Aorta (tissue), 5 donors: ENCODE measurements at regions not wholly inside any gene's neighbourhood (a gene's known extent, or its start where the extent isn't known, plus 50 kb on each side); places are given as distances from the start of the nearest gene placed in this dataset.

Source experiments
- ATAC-seq: fragments of 200-7000 bp; cut with Tn5 transposase; one replicate; pipeline ENCODE4 v1.9.1; 2022; ENCODE audit warnings: moderate library complexity; ENCODE audit not compliant: low FRiP score
- DNase-seq, 2 donors: peaks; one replicate each; pipeline ENCODE4 v3.0.0-alpha.2; 2020
- H3K27ac ChIP-seq, 2 donors: one replicate each; pipeline ENCODE4 v1.5.1; 2013; ENCODE audit warnings: low read length in 2 of 2, mild to moderate bottlenecking in 2 of 2, moderate library complexity in 2 of 2, control low read depth in 1 of 2, inconsistent platforms in 1 of 2, low read depth in 1 of 2
- H3K27me3 ChIP-seq, 2 donors: one replicate each; pipeline ENCODE4 v1.6.1; 2013; ENCODE audit warnings: control low read depth in 1 of 2, low read length in 1 of 2, mild to moderate bottlenecking in 1 of 2, moderate library complexity in 1 of 2; ENCODE audit not compliant: insufficient read depth in 2 of 2, control insufficient read depth in 1 of 2
- H3K36me3 ChIP-seq, 2 donors: one replicate each; pipeline ENCODE4 v1.6.1; 2013; ENCODE audit warnings: control low read depth in 1 of 2, low read length in 1 of 2, mild to moderate bottlenecking in 1 of 2; ENCODE audit not compliant: insufficient read depth in 2 of 2, control insufficient read depth in 1 of 2
- H3K4me1 ChIP-seq, 2 donors: one replicate each; pipeline ENCODE4 v1.6.1; 2013; ENCODE audit warnings: low read length in 2 of 2, control low read depth in 1 of 2, mild to moderate bottlenecking in 1 of 2, moderate library complexity in 1 of 2; ENCODE audit not compliant: insufficient read depth in 2 of 2, control insufficient read depth in 1 of 2
- H3K4me3 ChIP-seq, 2 donors: one replicate each; pipeline ENCODE4 v1.5.1; 2013; ENCODE audit warnings: low read length in 2 of 2, control low read depth in 1 of 2, mild to moderate bottlenecking in 1 of 2
- H3K9me3 ChIP-seq: one replicate; pipeline ENCODE4 v1.6.1; 2013; ENCODE audit warnings: mild to moderate bottlenecking, low read length; ENCODE audit not compliant: control insufficient read depth
- WGBS, 2 donors: extraction: QIAGEN DNeasy Blood & Tissue Kit; methylation state at CpG; one replicate each; pipeline ENCODE4 v1.1.7; 2013; 5-methylcytosine and 5-hydroxymethylcytosine counted together
- intact Hi-C, 2 donors: fragments of 100-400 bp; cut with DNase I; formaldehyde crosslinking; loops; one replicate each; pipeline versions ENCODE4 v1.14.2 to v1.15.0; 2022
- donor health status: healthy with polysubstance abuse.
- donor health status: Bipolar disorder and iron deficiency.
- donor health status: DM: no; HTN: no; CAD: no.
- donor health status: DM: no; HTN: no; CAD: no.
- donor health status: DM: yes; HTN: yes; CAD: no.

DNA sequence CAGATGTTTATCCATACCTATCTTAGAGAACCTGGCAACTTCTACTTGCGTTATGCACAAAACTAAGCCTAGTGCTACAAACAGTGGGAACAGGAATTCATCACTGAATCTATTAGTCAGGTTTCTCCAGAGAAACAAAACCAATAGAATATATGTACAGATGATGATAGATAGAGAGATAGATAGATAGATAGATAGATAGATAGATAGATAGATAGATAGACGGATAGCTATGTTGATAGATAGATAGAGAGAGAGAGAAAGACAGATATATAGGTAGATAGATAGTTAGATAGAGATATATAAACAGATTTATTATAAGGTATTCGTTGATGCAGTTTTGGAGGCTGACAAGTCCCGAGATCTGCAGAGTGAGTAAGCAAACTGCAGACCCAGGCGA, 495.6 kb downstream of the TMEM114 start:
- intact Hi-C loops, result no loop called here
- Histone ChIP-seq H3K27ac (no peak overlapping the region), H3K4me3 (no peak overlapping the region), H3K27me3 (no peaks in the 10 kb centered on the region), H3K36me3 (no peaks in the 10 kb centered on the region), H3K4me1 (no peaks in the 10 kb centered on the region), H3K9me3 (peaks cover 3% of the 10 kb centered on the region)
- DNase-seq, result no peak
- ATAC-seq, result no peak
- WGBS, 2 donors, result 74 to 77% methylated on average over 5 of the region's 5 CpGs

DNA sequence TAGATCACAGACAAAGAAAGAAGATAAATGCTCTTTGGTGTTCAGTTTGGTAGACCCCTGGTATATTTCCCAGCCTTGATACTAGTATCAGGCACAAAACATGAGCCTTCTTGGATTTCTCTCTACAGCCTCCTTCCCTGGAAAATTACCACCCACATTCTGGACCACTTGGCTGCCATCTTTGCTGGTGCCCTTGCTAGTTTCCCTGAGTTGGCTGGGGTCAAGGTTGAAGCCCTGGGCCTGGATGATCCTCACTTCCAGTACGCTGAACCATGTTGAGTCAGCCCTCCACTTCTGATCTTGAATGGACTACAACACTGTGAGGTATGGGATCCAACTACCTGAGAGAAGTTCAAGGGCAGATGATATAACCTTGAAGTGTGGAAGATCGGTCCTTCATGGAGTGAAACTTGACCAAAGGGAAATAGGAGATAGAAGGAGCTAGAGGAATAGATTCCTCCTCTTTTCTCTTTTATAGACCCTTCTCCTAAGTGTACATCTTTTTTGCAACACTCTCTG, 501.4 kb downstream of the TMEM114 start:
- no peaks in the 10 kb centered on the region for H3K9me3 ChIP-seq
- H3K27ac ChIP-seq, result no peak overlapping the region
- DNase-seq (no peak), ATAC-seq (no peak)
- 84% methylated on average over 2 of the region's 2 CpGs for WGBS, 2 donors
- no peaks in the 10 kb centered on the region for H3K36me3 ChIP-seq
- H3K27me3 ChIP-seq, result no peaks in the 10 kb centered on the region
- intact Hi-C loops, result no loop called here
- H3K4me1 ChIP-seq, result no peaks in the 10 kb centered on the region
- H3K4me3 ChIP-seq, result no peak overlapping the region

DNA sequence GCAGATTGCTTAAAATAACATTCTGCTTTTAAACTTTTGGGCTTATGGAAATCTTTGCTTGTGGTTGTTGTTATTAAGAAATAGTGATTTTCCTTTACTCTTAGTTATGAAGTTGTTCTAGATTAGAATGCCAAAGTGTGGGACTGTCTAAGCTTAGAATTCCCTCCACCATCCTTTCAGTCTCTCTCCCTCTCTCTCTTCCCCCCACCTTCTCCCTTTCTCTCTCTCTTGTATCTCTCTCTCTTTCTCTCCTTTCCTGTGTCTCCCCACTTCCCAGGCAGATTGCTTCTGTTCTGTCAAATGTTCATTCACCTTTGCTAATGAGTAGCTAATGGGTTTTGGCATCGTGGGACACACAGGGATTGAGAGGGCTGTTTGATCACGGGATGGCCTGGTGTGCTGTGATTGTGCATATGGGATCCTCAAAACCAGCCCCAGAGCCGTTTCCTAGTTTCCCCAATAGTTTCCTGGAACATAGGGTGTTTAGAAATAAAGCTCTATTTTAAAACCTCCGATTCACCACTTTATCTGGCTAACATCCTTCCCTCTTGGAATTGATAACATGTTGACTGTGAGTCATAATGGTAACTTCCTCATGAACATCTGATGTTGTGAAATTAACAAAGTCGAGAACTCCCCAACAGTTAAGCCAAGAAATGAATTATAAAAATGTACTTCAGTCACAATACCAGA, 502.6 kb downstream of the TMEM114 start:
- Histone ChIP-seq H3K27ac (no peak overlapping the region), H3K27me3 (no peaks in the 10 kb centered on the region), H3K4me3 (no peak overlapping the region), H3K36me3 (no peaks in the 10 kb centered on the region), H3K9me3 (no peaks in the 10 kb centered on the region), H3K4me1 (no peaks in the 10 kb centered on the region)
- intact Hi-C loops, result no loop called here
- DNase-seq, result no peak
- ATAC-seq, result no peak
- WGBS, 2 donors, result 61 to 66% methylated on average over 5 of the region's 5 CpGs

DNA sequence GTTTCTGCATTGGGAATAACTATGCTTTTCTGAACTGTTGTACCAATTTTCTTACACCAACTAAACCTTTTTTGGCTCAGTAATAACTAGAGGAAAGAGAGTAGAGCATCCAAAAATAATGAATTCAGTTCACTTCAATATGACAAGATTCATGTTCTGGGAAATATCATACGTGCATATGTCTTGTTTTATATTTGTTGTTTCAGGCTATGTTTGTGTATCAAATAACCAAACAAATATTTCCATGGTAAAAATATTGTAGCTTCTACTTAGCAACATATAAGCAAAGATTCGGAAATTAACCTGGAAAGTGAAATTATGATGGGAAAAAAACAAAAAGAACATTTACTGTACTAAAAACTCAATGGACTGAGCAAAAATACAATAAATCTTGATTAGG, 503.2 kb downstream of the TMEM114 start:
- DNase-seq (no peak), ATAC-seq (no peak)
- H3K4me3 ChIP-seq, result no peak overlapping the region
- H3K9me3 ChIP-seq, result no peaks in the 10 kb centered on the region
- intact Hi-C loops, result no loop called here
- no peaks in the 10 kb centered on the region for H3K4me1 ChIP-seq
- no peak overlapping the region for H3K27ac ChIP-seq
- H3K36me3 ChIP-seq, result no peaks in the 10 kb centered on the region
- no peaks in the 10 kb centered on the region for H3K27me3 ChIP-seq
- WGBS, 2 donors, result 50 to 58% methylated on average over 2 of the region's 2 CpGs

DNA sequence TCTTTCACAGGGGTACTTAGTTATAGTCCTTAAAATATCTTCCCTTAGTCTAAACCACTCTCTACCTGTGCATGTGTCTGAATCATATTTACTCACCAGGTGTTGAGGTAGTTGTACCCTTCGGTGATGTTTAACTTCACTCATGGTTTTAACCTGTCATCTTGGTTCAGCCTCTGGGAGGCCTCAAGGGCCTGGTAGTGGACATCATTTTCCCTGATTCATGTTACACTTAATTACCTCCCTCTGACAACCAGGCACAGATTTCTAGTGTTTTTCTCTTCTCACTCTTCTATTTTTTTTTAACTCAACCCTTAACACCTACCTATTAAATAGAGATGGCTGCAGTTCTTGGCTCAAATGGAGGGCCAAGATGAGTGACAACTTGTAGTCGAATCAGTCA, 505.4 kb downstream of the TMEM114 start:
- peaks cover 1% of the 10 kb centered on the region for H3K9me3 ChIP-seq
- ATAC-seq (no peak), DNase-seq (no peak)
- H3K4me3 ChIP-seq, result no peak overlapping the region
- H3K27ac ChIP-seq, result no peak overlapping the region
- WGBS, 2 donors, result 69 to 72% methylated on average over 2 of the region's 2 CpGs
- no peaks in the 10 kb centered on the region for H3K27me3 ChIP-seq
- H3K36me3 ChIP-seq, result no peaks in the 10 kb centered on the region
- intact Hi-C loops, result no loop called here
- H3K4me1 ChIP-seq, result no peaks in the 10 kb centered on the region

DNA sequence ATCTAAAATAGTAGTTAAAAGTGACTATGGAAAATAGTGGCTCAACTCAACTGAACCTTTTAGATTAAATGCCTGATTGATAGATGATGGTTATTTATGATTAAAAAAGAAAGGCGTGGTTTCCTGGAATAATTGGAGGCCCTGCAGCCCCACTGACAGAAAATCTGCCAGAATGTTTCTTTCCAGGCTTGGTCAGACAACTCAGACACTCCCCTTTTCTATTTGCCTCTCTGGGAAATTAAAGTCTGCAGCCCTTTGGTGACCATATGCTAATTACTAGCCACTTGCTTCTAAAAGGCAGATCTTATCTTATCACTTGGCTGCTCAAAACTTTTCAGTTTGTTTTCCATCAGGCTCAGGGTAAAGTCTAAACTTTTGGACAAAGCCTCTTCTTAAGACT, 506.0 kb downstream of the TMEM114 start:
- Histone ChIP-seq H3K4me1 (no peaks in the 10 kb centered on the region), H3K9me3 (peaks cover 1% of the 10 kb centered on the region), H3K4me3 (no peak overlapping the region), H3K27ac (no peak overlapping the region), H3K36me3 (no peaks in the 10 kb centered on the region), H3K27me3 (no peaks in the 10 kb centered on the region)
- intact Hi-C loops, result no loop called here
- DNase-seq (no peak), ATAC-seq (no peak)
- 36 to 63% methylated on average over 1 of the region's 1 CpG for WGBS, 2 donors

DNA sequence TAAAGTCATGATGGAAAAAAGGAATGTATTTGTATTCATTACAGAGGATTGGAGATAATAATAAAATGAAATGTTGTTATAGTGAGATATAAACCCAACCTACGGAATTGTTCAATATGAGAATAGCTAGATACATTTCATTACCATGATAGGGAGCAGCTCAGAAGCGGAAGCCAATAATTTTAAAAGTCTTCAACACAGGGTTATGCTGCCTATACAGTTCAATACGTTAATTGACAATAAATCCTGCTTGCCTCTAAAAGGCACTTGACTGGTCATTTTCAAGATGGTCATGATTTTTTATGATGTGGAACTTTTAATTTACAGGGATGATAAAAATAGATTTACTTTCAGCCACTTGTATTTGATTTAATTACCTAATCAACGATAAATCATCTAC, 506.8 kb downstream of the TMEM114 start:
- H3K4me1 ChIP-seq, result no peaks in the 10 kb centered on the region
- H3K27ac ChIP-seq, result no peak overlapping the region
- intact Hi-C loops, result no loop called here
- H3K36me3 ChIP-seq, result no peaks in the 10 kb centered on the region
- H3K9me3 ChIP-seq, result peaks cover 1% of the 10 kb centered on the region
- WGBS, 2 donors, result 75 to 79% methylated on average over 4 of the region's 4 CpGs
- no peak for DNase-seq
- H3K27me3 ChIP-seq, result no peaks in the 10 kb centered on the region
- ATAC-seq, result no peak
- H3K4me3 ChIP-seq, result no peak overlapping the region

DNA sequence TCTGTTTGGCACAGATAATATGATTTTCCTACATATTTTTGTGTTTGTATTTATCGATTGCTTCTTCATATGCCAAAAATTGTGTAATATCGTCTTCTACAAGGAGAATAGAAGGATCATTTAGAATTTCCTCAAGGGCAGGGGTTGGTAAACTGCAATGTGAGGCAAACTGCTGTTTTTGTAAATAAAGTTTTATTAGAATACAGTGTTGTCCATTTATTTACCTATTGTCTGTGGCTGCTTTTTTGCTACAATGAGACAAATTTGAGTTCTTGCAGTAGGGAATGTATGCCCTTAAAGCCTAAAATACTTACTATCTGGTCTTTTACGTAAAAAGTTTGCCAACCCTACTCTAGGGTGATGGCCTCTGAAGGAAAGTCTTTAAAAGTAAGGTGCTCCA, 509.5 kb downstream of the TMEM114 start:
- DNase-seq (no peak), ATAC-seq (no peak)
- Histone ChIP-seq H3K27me3 (no peaks in the 10 kb centered on the region), H3K36me3 (no peaks in the 10 kb centered on the region), H3K4me1 (no peaks in the 10 kb centered on the region), H3K4me3 (no peak overlapping the region), H3K27ac (no peak overlapping the region), H3K9me3 (peaks cover 1% of the 10 kb centered on the region)
- 76 to 84% methylated on average over 3 of the region's 3 CpGs for WGBS, 2 donors
- intact Hi-C loops, result no loop called here

DNA sequence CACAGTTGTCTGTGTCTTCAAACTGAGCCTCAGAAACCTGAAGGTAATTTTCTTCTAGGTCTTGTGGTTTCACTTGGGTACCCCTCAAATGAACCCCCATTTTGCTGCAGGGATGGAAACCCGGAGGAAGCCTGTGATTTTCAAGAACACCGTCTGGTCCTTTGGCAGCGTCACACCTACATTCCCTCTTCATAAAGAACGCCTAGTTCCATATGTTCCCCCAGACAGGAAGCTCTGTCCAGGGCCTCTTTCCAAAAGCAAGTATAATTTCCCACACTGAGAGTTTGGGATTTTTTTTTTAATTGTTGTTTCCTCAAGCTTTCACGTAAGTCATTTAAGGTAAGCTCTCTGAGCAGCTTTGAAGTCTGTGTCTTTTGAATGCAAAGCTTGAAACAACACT, 515.0 kb downstream of the TMEM114 start:
- H3K27ac ChIP-seq, result no peak overlapping the region
- ATAC-seq, result no peak
- no peaks in the 10 kb centered on the region for H3K4me1 ChIP-seq
- H3K4me3 ChIP-seq, result no peak overlapping the region
- intact Hi-C loops, result loop anchor here in 1 of 2 donors (10.0 kb wide), 1 partner anchor 60 kb away; no protein-coding TSS in a partner anchor
- H3K36me3 ChIP-seq, result no peaks in the 10 kb centered on the region
- H3K9me3 ChIP-seq, result peaks cover 1% of the 10 kb centered on the region
- WGBS, 2 donors, result 80 to 85% methylated on average over 5 of the region's 5 CpGs
- no peaks in the 10 kb centered on the region for H3K27me3 ChIP-seq
- DNase-seq, result no peak
